ENCODE measurements at regions not wholly inside any gene's neighbourhood (a gene's known extent, or its start where the extent isn't known, plus 50 kb on each side); places are given as distances from the start of the nearest gene placed in this dataset.

GRCh38 chr2:7766088-7766722 lies 849.0 kb downstream of the RNF144A start:
- peak; percentile 3 for DNase-seq

GRCh38 chr2:7766978-7767565 lies 849.9 kb downstream of the RNF144A start:
- no peak for DNase-seq

- no peak for DNase-seq
Measured at GRCh38 chr2:7767902-7768301, 850.7 kb downstream of the RNF144A start.

DNA sequence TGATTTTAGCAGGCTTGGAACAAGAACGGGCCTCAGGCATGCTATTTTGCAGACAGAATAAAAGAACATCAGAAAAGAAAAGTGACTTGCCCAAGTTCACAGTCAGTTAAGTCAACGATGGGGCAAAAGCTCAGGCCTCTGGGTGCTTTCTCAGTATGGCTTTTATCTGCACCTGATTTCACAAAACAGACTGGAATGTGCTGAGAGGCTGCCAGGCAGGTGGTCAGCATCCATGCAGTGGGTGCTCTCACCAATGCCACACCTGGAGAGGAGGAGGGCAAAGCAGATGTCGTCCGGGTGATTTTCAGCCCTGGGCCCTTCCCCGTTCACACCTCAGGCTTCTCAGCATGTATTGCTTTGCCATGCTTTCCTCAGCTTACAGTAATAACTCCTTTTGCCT lies 854.6 kb downstream of the RNF144A start:
- no peak for DNase-seq

- peak; percentile 42 for DNase-seq
Measured at GRCh38 chr2:7773362-7774360, 856.4 kb downstream of the RNF144A start.

GRCh38 chr2:7774481-7774880 lies 857.3 kb downstream of the RNF144A start:
- no peak for DNase-seq

GRCh38 chr2:7777668-7778067 lies 860.5 kb downstream of the RNF144A start:
- no peak for DNase-seq

DNA sequence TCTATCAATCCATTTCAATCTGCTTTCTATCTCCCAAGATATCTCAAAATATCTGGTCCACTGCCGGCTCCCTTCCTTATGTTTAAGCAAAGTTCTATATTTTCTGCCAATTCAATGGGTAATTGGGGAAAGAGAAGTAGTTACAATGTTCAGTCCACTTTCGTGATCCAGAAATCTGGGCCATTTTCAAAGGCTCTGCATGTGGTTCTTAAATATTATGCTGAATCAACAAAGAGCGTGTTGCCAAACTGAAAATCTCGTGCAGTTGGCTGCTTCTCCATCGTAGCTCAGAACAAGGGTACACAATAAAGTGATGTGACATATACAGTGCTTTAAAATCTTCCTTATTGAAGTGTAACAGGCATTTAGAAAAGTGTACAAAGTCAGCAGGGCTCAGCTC lies 863.1 kb downstream of the RNF144A start:
- DNase-seq = no peak

DNA sequence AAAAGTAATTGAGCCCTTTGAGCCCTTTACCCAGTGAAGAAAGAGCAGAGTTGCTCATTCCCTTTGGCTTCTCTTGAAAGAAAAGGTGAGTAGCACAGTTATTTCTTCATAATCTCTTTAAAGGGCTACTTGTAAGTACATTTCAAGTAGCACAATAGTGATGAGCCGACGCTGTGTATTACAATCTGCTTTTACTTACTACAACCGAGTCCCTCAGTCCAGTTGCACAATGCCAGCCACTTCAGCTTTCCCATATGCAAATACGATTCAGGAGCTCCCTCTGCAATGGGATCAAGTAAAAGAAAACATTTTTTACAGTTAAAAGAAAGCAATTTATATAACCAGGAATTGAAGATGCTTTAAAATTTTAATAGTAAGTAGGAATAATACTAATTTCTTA lies 868.5 kb downstream of the RNF144A start:
- no peak for DNase-seq

DNA sequence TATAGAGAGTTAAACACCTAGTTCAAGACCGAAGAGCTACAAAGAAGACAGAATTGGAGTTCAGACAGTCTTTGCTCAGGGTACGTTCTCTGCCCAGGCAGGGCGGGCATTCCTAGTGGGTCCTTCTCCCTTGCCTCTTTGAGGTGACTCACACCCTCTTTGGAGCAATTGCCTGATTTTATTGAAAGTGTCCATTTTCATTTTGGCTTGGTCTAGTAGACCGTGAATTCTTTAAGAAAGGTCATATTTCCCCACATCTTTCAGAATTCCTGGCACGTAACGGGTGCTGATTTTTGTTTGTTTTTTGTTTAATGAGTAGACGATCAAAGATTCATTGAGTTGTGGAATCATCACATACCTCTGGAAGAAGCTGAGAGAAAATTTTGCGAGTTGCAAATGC lies 871.5 kb downstream of the RNF144A start:
- DNase-seq = no peak

- peak; percentile 15 for DNase-seq
Measured at GRCh38 chr2:7792031-7792651, 874.9 kb downstream of the RNF144A start.

DNA sequence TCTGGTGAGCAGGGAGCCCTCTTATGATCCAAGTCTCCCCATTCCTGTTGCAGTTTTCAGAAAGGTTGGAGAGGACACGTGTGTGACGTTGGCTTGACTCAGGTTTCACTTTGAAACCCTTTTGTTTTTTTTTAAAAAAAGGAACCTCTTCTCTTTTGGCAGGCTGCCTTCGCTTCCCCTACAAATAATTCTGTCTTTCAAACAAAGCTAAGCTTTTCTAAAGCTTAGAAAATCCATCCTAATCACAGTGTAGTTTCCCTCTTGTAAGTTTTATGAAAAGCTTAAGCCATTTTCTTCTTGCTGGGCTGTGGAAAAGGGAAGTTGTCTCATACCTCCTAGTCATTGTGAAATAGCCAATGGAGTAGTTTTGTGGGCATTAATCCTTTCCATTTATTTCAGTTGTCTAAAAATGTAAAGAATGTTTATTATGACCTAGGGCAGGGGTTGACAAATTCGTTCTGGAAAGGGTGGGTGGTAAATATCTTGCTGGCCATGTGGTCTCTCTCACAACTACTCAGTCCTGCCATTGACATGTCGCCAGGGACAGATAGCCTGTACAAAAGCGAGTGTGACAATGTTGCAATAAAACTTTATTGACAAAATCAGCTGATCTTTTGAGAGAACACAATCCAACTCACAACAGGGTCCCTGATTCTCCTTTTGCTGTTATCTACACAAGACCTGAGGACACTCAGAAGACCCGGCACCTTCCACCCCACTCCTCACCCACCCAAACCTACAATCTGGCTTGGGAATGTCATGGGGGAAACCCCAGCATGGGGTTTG lies 878.8 kb downstream of the RNF144A start:
- peak; percentile 57 for DNase-seq

- DNase-seq = no peak
Measured at GRCh38 chr2:7800031-7800430, 881.8 kb upstream of the ID2 start.

DNA sequence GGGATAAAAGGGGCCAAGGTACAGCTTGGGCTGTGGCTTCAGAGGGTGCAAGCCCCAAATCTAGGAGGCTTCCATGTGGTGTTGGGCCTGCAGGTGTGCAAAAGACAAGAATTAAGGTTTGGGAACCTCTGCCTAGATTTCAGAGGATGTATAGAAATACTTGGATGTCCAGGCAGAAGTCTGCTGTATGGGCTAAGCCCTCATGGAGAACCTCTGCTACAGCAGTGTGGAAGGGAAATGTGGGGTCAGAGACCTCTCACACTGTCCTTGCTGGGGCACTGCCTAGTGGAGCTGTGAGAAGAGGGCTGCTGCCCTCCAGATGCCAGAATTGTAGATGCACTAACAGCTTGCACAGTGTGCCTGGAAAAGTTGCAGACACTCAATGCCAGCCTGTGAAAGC lies 880.6 kb upstream of the ID2 start:
- DNase-seq = no peak

- DNase-seq = peak; percentile 32
Measured at GRCh38 chr2:7803515-7803914, 878.3 kb upstream of the ID2 start.

GRCh38 chr2:7809640-7810039 lies 872.2 kb upstream of the ID2 start:
- no peak for DNase-seq

- no peak for DNase-seq
Measured at GRCh38 chr2:7811073-7811472, 870.8 kb upstream of the ID2 start.

GRCh38 chr2:7812231-7812995 lies 869.4 kb upstream of the ID2 start:
- DNase-seq = peak; percentile 80

- DNase-seq = no peak
Measured at GRCh38 chr2:7813541-7814292, 868.1 kb upstream of the ID2 start.

- no peak for DNase-seq
Measured at GRCh38 chr2:7815726-7816125, 866.1 kb upstream of the ID2 start.

DNA sequence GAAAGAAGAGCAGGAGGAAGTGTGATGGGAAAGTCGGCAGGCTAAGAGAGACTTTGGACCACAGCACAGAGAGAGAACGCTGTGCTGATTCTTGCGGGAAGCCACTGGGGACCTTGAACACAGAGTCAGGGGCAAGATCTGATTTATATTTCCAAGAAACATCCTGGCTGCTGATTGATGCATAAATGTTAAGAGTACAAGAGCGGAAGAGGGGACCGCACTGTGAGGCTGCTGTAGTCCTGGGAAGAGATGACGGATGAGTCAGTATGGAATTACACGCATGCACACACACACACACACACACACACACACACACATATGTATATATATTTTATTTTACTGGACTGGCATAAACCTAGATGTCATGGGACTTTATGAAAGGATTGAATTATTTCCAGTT lies 865.6 kb upstream of the ID2 start:
- no peak for DNase-seq

Measured in fibroblast of skin of scalp (primary cell).